Panc1 (cell line): ENCODE measurements at regions not wholly inside any gene's neighbourhood (a gene's known extent, or its start where the extent isn't known, plus 50 kb on each side); places are given as distances from the start of the nearest gene placed in this dataset.

Experiments used
- CTCF ChIP-seq: fragments of 450-650 bp; IDR thresholded peaks from 2 replicates; pipeline ENCODE4 v1.5.1; 2017; ENCODE audit warnings: mild to moderate bottlenecking
- POLR2AphosphoS5 ChIP-seq: IDR thresholded peaks from 2 replicates; pipeline ENCODE4 v1.6.1; 2012; ENCODE audit warnings: mild to moderate bottlenecking, low read depth, low read length, moderate library complexity
- REST ChIP-seq, 2 experiments: IDR thresholded peaks; 2 replicates each; pipeline ENCODE4 v1.6.1; 2011 to 2012; ENCODE audit warnings: low read depth in 2 of 2, control low read depth in 1 of 2, low read length in 1 of 2, mild to moderate bottlenecking in 1 of 2, moderate library complexity in 1 of 2; ENCODE audit not compliant: insufficient read depth in 1 of 2
- SIN3A ChIP-seq: IDR thresholded peaks from 2 replicates; pipeline ENCODE4 v1.6.1; 2012; ENCODE audit warnings: low read depth, mild to moderate bottlenecking, low read length, moderate library complexity, borderline replicate concordance; ENCODE audit not compliant: insufficient read depth
- TCF7L2 ChIP-seq: IDR thresholded peaks from 2 replicates; pipeline ENCODE4 v1.6.1; 2011; ENCODE audit warnings: mild to moderate bottlenecking, low read depth, low read length, inconsistent platforms

- no peak for TF ChIP-seq CTCF
- no peak for TF ChIP-seq REST (IDR thresholded peaks at IDR 0.05; ENCODE audit: insufficient read depth in 1 of 2, low read depth in 2 of 2, low read length in 1 of 2)
- TF ChIP-seq TCF7L2 = no peak
- TF ChIP-seq SIN3A = no peak
- TF ChIP-seq POLR2AphosphoS5 = no peak
Measured at GRCh38 chr2:62595474-62595873, 89.5 kb upstream of the TMEM17 start.
